ENCODE measurements at regions not wholly inside any gene's neighbourhood (a gene's known extent, or its start where the extent isn't known, plus 50 kb on each side); places are given as distances from the start of the nearest gene placed in this dataset.

- no peak for DNase-seq
- Histone ChIP-seq H3K9me3 (no peaks in the 10 kb centered on the region), H3K36me3 (no peaks in the 10 kb centered on the region), H3K27ac (no peak overlapping the region), H3K4me3 (no peak overlapping the region), H3K4me1 (no peaks in the 10 kb centered on the region), H3K27me3 (peaks cover 0 to 9% (median 0%) of the 10 kb centered on the region in 9 donors)
- intact Hi-C loops (cut with DNase I) = no loop called here
- ATAC-seq = no peak
- no peak for TF ChIP-seq CTCF (IDR thresholded peaks at IDR 0.05)
- TF ChIP-seq POLR2A (IDR thresholded peaks at IDR 0.05) = no peak
- WGBS, 4 donors = 57 to 73% (median 64%) methylated on average over 3 of the region's 3 CpGs
Measured at GRCh38 chr5:175054243-175054642, 329.9 kb downstream of the MSX2 start.

- 68 to 88% (median 81%) methylated on average over 2 of the region's 2 CpGs for WGBS, 4 donors
- no peak for TF ChIP-seq CTCF (IDR thresholded peaks at IDR 0.05)
- TF ChIP-seq POLR2A (IDR thresholded peaks at IDR 0.05) = no peak
- intact Hi-C loops (cut with DNase I) = no loop called here
- Histone ChIP-seq H3K4me1 (no peaks in the 10 kb centered on the region), H3K9me3 (no peaks in the 10 kb centered on the region), H3K36me3 (no peaks in the 10 kb centered on the region), H3K4me3 (no peak overlapping the region), H3K27ac (no peak overlapping the region), H3K27me3 (peaks cover 0 to 9% (median 0%) of the 10 kb centered on the region in 9 donors)
- no peak for ATAC-seq
- no peak for DNase-seq
Measured at GRCh38 chr5:175052351-175052750, 328.0 kb downstream of the MSX2 start.

GRCh38 chr5:175047048-175047447 is 322.7 kb downstream of the MSX2 start:
- WGBS, 4 donors = 49 to 64% (median 53%) methylated on average over 1 of the region's 1 CpG
- Histone ChIP-seq H3K27ac (no peak overlapping the region), H3K4me1 (no peaks in the 10 kb centered on the region), H3K36me3 (no peaks in the 10 kb centered on the region), H3K27me3 (peaks cover 0 to 8% (median 0%) of the 10 kb centered on the region in 9 donors), H3K9me3 (no peaks in the 10 kb centered on the region), H3K4me3 (no peak overlapping the region)
- ATAC-seq (no peak), DNase-seq (no peak)
- TF ChIP-seq POLR2A (IDR thresholded peaks at IDR 0.05) (no peak), CTCF (IDR thresholded peaks at IDR 0.05) (no peak)
- intact Hi-C loops (cut with DNase I) = no loop called here

- Histone ChIP-seq H3K9me3 (no peaks in the 10 kb centered on the region), H3K27ac (no peak overlapping the region), H3K36me3 (no peaks in the 10 kb centered on the region), H3K4me1 (no peaks in the 10 kb centered on the region), H3K27me3 (no peaks in the 10 kb centered on the region), H3K4me3 (no peak overlapping the region)
- DNase-seq (no peak), ATAC-seq (peak in 1 of 4 donors; percentile 80)
- 46 to 69% (median 57%) methylated on average over 5 of the region's 5 CpGs for WGBS, 4 donors
- intact Hi-C loops (cut with DNase I) = no loop called here
- TF ChIP-seq CTCF (IDR thresholded peaks at IDR 0.05) (no peak), POLR2A (IDR thresholded peaks at IDR 0.05) (no peak)
Measured at GRCh38 chr5:175045820-175046219, 321.4 kb downstream of the MSX2 start.

Measured in heart left ventricle (tissue), 16 donors.